NCI-H1105 (cell line): ENCODE measurements at regions not wholly inside any gene's neighbourhood (a gene's known extent, or its start where the extent isn't known, plus 50 kb on each side); places are given as distances from the start of the nearest gene placed in this dataset.
A peak's percentile ranks its signal among the peaks of the same experiment; 100 is the strongest.

Source experiments
- DNase-seq: peaks from one replicate; lab custom pipeline; 2025; lab: John Stamatoyannopoulos, UW

GRCh38 chr1:221201773-221202172 is 322.5 kb downstream of the HLX start:
- no peak for DNase-seq

DNA sequence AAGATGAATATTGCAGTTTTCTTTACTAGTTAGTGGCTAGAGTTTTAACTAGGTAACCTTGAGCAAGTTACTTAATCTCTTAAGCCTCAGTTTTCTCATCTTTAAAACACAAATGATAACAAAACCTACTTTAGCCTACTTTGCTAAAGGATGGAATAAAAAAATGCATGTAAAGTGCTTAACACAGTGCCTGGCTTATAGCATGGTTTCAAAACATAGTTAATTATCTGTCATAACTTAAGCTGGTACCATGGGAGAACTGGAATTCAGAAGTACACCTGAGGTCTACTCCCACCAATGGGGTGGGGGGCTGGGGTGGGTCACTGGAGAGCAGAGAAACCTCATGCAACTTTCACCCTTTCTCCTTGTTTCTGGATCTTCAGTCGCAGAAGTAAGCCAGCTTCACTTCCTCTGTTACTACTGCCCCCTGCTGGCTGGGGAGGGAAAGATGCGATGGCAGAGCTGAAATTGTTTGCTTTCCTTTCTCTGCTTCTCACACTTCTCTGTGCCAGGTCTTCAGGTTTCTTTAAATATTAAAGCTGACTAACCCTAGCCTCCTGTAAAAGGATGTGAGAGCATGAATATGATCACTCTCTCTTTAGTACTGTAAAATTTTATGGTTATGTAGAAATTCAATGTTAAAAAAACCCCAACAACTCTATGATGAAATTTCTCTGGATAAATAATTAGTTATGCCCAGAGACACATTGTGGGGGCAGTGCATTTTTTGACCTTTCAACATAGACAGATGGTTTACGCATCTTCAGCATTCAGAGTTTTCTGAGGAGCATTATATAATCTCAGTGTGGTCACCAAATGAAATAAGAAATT is 324.2 kb downstream of the HLX start:
- peak; percentile 55 for DNase-seq

GRCh38 chr1:221204055-221204833 is 325.0 kb downstream of the HLX start:
- DNase-seq = no peak

DNA sequence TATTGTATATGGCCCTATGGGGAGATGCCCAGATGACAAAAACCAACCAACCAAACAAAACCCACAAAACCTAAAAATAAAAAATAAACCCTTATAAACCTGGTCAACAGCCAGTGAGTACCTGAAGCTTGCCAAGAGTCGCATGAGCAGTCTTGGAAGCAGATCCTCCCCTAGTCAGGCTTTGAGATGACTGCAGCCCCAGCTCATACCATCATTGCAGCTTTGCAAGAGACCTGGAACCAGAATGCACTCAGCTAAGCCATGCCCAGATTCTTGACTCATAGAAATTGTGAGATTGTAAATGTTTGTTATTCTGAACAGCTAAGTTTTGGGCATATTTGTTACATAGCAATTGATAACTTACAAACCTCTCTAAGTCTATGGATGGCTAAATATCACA is 326.8 kb downstream of the HLX start:
- no peak for DNase-seq

GRCh38 chr1:221212926-221213325 is 333.7 kb downstream of the HLX start:
- DNase-seq = no peak

DNA sequence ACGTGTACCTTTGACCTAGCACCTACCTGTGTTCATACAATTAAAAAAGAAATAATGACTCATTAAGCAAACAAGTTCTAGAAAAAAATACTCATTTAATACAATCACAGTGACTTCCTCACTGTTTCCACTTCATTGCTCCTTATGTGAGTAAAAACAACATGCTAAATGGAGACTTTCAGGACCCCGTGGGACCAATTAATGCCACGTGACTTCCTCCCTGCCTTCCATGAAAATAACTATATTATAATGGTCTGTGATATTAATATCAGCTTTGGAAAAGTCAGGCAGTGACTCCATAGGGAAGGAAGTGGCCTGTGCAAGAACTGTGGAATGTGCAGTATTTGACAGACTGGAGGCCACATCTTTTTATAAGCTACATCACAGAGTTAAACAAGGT is 337.8 kb downstream of the HLX start:
- DNase-seq = no peak

GRCh38 chr1:221223281-221223680 is 344.0 kb downstream of the HLX start:
- DNase-seq = no peak

DNA sequence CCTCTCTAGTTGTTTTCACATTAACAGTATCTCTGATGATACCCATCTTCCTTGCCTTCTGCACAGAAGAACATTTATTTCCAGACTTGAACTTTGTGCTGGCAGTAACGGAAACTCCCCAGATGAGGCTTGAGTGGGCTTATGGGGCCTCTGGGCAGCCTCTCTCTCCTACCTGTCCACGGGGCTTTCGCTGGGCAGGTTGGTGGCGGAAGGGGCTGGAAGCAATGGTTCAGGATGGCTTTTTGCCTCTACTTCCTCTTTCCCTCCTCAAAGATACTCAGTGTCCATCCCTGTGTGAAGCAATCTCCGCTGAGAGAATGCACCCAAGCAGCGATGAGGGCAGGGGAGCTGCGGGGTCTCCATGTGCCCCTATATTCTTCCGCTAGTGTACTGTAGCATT is 348.2 kb downstream of the HLX start:
- DNase-seq = no peak

GRCh38 chr1:221227872-221228337 is 348.7 kb downstream of the HLX start:
- no peak for DNase-seq

GRCh38 chr1:221228594-221228993 is 349.4 kb downstream of the HLX start:
- DNase-seq = no peak

DNA sequence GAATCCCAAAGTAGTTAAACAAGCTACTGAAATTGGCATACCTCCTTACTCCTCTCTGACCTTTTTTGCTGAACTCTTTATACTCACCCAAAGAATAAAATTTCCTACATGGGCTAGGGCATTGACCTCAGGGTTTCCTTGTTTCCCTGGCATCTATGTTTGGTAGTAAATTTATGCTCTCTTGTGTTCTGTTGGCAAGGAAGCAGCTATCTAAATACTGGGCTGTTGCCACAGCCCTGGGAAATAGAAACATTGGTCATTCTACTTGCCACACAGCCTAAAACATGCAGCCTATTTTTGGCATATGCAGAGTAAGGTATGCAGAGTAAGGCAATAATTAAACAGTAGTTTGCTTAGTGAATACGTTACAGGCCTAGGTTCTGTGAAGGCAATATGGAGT is 351.4 kb downstream of the HLX start:
- DNase-seq = no peak

DNA sequence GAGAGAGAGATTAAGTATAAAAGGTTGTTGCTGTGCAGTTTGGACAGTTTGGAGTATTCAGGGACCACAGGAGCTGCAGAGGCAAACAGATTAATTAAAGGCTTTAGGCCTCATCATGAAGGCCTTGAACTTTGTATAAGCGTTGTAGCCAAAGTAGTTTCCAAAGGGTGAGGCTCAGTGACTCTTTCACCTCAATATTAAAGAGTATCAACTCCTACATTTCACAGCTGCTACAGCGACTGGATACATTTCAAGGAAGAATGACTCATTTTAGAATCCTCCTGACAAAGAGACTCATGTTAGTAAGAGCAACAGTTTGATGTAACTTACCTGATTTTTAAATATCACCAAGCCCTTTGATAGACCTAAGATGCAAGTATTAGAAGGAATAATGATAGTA is 355.5 kb downstream of the HLX start:
- DNase-seq = no peak

- no peak for DNase-seq
Measured at GRCh38 chr1:221237587-221237986, 358.3 kb downstream of the HLX start.

- no peak for DNase-seq
Measured at GRCh38 chr1:221239181-221239580, 359.9 kb downstream of the HLX start.

DNA sequence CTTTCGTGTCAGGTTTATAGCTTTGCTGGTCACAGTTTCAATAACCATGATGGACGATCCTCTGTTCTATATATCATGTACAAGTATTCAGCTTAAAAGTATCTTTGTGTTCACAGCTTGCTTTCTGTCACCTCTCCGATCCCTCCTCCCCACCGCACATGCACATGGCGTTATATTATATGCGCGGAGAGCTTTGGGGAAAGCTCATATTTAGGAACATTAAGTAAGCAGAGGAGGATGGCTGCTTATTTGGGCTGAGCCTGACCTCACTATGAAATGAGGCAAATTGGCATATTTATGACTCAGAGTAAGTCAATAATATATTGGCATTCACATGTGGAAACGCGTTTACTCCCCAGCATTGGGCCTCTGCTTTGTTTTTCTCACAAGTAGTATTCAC is 360.5 kb downstream of the HLX start:
- DNase-seq = no peak

- DNase-seq = no peak
Measured at GRCh38 chr1:221240690-221241089, 361.4 kb downstream of the HLX start.

- no peak for DNase-seq
Measured at GRCh38 chr1:221241157-221241556, 361.9 kb downstream of the HLX start.

DNA sequence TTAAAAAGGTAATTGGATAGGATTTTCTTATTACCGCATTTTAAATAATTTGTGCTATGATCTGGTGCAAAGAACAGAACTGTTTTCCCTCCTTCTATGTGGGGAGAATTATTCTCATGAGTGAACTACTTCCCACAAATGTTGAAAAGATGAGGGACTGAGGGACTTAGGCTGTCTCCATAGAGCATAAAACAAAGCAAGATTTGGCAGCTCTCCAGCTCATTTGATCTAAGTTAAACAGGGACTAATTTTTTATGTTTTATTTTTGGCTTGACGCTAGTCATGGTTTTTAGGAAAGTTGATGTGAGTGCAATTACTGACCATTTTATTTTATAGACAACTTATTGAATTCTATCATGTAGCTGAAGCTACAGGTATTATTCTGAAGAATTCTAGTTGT is 362.3 kb downstream of the HLX start:
- peak; percentile 72 for DNase-seq

GRCh38 chr1:221246067-221246466 is 366.8 kb downstream of the HLX start:
- DNase-seq = no peak

DNA sequence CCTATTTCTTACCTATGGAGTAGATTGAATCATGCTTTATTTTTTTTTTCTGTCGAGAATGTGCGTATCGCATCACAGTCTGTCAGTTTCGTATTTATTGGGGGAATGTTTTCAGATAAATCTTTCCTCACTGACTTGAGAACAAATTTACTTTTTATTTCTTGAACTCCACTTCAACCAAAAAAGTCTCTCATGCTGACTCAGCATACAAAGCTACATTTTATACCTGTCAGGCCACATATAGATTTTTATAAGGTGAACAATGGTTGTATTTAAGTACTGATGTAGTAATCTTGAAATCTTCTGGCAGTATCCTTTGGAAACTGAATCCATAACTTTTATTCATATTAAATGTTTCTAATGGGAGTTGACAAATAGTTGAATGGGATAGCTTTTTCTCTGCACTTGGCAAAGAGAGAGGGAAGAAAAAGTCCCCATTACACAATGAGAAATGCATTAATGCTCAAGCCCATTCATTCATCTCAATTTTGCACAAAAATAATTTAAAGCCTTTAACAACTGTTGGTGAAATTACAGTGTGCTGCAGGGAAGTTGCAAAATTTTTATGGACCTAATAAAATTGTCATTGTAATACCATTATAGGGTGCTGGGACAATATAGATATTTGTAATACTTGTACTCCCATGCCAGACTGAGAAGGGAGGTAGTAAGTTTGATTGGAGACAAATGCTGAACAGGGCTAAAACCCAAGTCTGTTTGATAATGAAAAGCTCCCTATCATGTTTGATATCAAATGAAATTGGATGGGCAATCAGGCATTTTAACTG is 367.6 kb downstream of the HLX start:
- DNase-seq = no peak

DNA sequence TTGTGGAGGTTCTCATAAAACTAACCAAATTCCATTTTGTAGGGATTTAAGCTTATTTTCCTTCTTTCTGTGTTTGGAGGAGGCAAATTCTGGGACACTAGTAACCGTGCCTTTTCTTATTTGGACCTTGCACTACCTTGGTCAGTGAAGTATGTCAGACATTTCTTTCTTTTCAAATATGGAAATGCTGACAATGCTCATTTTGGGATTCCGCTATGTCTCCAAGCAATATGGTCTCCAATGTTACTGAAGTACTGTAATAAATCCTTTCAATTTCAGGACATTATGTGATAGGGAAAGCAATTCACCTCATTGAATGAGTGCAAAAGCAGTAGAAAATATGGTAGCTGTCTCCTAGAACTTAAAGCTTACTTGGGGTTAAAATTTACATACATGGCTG is 372.3 kb downstream of the HLX start:
- no peak for DNase-seq

GRCh38 chr1:221254813-221255212 is 375.6 kb downstream of the HLX start:
- no peak for DNase-seq

- no peak for DNase-seq
Measured at GRCh38 chr1:221256773-221257172, 377.5 kb downstream of the HLX start.
